Heart left ventricle (tissue), 13 donors: ENCODE measurements at regions not wholly inside any gene's neighbourhood (a gene's known extent, or its start where the extent isn't known, plus 50 kb on each side); places are given as distances from the start of the nearest gene placed in this dataset.

Experiments
- CTCF ChIP-seq, 12 donors: fragments of 200-600 bp; sonication (generic) in 4 of 12; IDR thresholded peaks; one replicate each; pipeline versions ENCODE4 v1.5.0 to v1.8.0; 2018 to 2022; ENCODE audit warnings: antibody characterized with exemption in 12 of 12, mild to moderate bottlenecking in 5 of 12
- POLR2A ChIP-seq, 2 donors: fragments of 450-650 bp; IDR thresholded peaks; one replicate each; pipeline ENCODE4 v1.6.1; 2017; ENCODE audit warnings: antibody characterized with exemption in 2 of 2, mild to moderate bottlenecking in 2 of 2, moderate library complexity in 2 of 2
- donor health status: ischemic (EF 13 %, LVEDD 7.1; RV severe dilation, severe dysfunction).
- donor health status: DM: no; HTN: yes; CAD: no.
- donor health status: DM: no; HTN: no; CAD: no.
- donor health status: ischemic (EF 25% LVEDD 6.9; RV normal size, moderate dysfunction).
- donor health status: ischemic (EF 25% LVEDD 5.7; RV mildly dilated, moderate dysfunction).
- donor health status: ischemic (EF 35%, LVEDD 5.7; RV mildly dilated, moderate dysfunction).
- donor health status: nonischemic (EF 11% LVEDD 7.7; RV severe dilation, severe dysfunction).
- donor health status: DM: yes; HTN: yes; CAD: no.
- donor health status: PGD.
- donor health status: ischemic (EF 29% LVEDD 5.4; RV normal size, mild dysfunction).
- donor health status: nonischemic (EF 23%, LVEDD 6.1; RV moderate dilation, normal function).

- TF ChIP-seq CTCF (IDR thresholded peaks at IDR 0.05), result no peak
- TF ChIP-seq POLR2A (IDR thresholded peaks at IDR 0.05), result no peak
Observed at GRCh38 chr1:175893192-175893591, 149.8 kb upstream of the TNR start.
